GM18867 (cell line): ENCODE measurements at regions not wholly inside any gene's neighbourhood (a gene's known extent, or its start where the extent isn't known, plus 50 kb on each side); places are given as distances from the start of the nearest gene placed in this dataset.
A peak's percentile ranks its signal among the peaks of the same experiment; 100 is the strongest.
"Not testable (repeated sequence)": the region's sequence is repeated elsewhere in the genome, so short reads cannot be mapped to it uniquely, and the experiment has no call there.

Experiments
- ATAC-seq: cut with Tn5 transposase; IDR thresholded peaks from one replicate; pipeline ENCODE4 v1.9.1; 2021; ENCODE audit warnings: mild to moderate bottlenecking, moderate library complexity; ENCODE audit not compliant: unreplicated experiment

DNA sequence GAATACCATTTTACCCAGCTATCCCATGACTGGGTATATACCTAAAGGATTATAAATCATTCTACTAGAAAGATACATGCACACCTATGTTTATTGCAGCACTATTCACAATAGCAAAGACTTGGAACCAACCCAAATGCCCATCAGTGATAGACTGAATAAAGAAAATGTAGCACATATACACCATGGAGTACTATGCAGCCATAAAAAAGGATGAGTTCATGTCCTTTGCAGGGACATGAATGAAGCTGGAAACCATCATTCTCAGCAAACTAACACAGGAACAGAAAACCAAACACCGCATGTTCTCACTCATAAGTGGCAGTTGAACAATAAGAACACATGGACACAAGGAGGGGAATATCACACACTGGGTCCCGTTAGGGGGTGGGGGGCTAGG, 191.9 kb upstream of the POU5F2 start:
- not testable (repeated sequence) for ATAC-seq

DNA sequence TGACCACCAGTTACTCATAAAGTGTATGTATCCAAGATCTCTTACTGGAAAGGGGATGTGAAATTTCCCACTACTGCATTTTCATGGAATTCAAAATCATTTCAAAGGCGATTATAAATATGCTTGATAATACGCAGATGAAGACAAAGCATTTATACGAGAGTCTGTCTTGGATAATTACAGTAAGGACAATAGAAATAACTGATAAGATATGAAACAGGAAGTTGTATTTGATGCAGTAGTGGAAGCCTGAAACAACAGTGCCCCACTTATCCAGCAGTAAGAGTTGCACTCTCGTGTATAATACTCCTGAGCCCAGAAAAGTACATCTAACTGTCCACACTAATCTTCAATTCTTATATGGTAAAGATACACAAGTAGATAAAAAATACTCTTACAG, 188.7 kb upstream of the POU5F2 start:
- no peak for ATAC-seq

DNA sequence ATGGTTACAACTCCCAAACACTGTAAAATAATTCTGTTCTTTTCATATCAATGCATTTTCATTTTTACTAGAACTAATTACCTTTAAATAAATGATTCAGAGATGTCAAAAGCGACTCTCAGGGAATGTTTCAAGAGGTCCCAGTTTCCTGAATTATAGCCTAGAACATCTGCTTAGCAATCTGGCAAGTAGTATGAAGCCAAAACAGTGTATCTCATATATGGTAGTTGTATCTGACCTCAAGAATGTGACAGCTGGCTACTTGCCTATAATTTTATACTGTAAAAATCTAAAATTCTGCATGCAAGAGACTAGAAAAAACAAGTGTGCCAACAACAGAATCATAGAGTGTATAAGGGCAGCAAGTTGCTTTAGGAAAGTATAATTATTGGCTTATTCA, 187.7 kb upstream of the POU5F2 start:
- no peak for ATAC-seq

DNA sequence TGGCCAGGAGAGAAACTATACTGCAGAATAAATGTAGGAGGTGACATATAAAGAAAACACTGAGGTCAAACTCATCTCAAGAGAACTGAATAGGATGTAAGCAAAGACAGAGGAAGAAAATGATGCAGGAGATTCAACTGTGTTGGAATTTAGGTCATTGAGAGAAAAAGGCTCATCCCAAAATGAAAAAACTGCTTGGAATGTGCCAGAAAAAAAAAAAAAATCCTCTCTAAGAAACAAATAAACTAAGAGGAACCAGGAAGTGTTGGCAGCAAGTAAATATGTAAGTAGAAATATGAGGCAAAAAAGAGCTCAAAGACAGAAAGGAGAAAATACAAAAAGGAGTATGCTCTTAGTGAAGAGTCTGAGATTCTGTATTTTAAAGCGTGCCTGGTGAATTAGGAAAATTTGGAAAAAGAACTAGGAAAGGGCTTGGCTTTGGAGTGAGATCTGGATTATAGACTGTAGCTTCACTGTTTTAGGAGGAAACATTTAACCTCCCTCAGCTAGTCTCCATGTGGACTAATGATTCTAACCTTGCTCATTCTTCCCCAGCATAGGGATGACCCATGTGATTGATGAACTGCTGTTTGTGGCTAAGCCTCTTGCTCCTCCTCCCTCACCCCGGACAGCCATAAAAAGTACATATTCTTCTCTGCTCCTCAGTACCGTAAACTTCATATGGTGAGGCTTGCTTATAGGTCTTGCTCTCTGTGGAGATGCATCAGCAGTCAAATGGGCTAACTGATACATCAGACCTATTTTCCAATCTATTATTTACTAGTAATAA, 185.6 kb upstream of the POU5F2 start:
- no peak for ATAC-seq

DNA sequence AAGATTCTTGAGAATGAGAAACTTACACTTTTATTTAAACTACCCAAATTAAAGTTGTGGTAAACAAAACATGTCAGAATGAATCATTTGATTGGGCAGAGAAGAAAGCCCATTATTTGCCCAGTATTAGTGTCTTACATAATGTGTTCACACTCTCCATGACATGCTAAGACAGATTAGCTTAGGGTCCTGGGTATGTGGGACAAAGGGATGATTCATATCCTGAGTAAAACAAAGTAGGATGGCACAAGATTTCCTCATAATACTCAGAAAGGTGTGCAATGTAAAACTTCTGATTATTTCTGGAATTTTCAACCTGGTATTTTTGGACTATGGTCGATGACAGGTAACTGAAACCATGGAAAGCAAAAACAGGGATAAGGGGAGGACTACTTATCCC, 183.9 kb upstream of the POU5F2 start:
- no peak for ATAC-seq

DNA sequence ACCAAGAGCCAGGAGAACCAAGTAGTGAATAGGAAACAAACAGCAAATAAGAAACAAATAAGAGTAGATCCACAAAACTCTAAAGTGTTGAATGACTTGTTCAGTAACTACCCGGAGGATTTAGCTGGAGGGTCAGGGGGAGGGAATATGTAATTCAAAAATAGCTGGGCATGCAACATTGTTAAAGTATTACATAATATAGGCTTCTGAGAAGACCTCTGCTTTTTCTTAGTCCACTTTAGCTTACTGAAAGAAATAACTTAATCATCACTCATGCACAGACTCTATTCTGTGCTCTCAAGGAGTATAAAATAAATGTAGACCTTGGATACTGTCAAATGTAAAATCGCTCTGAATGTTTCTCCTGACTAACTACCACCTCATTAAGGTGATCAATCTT, 183.2 kb upstream of the POU5F2 start:
- no peak for ATAC-seq

DNA sequence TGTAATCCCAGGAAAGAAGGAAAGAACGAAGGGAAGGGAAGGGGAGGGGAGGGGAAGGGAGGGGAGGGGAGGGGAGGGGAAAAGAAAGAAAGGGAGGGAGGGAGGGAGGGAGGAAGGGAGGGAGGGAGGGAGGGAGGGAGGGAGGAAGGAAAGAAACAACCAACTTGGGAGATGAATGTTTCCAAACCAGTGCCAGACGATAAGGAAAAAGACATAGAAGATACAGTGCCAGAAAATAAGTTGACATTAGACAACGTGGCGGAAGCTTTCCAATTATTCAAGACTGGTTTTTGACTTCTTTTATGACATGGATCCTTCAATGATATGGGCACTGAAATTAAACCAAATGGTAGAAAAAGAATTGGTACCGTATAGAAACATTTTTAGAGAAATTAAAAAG, 181.2 kb upstream of the POU5F2 start:
- no peak for ATAC-seq

DNA sequence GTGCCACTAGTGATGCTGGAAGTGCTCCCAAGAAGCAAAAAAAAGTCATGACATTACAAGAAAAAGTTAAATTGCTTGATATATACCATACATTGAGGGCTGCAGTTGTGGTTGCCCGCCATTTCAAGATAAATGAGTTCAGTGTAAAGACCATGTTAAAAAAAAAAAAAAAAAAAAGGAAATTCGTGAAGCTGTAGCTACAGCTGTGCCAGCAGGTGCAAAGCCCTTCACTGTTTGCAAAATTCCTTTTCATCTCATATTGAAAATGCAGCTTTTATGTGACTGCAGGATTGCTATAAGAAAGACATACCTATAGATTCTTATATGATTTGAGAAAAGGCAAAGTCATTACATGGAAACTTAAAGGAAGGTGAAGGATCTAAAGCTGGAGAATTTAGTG, 179.6 kb upstream of the POU5F2 start:
- no peak for ATAC-seq

DNA sequence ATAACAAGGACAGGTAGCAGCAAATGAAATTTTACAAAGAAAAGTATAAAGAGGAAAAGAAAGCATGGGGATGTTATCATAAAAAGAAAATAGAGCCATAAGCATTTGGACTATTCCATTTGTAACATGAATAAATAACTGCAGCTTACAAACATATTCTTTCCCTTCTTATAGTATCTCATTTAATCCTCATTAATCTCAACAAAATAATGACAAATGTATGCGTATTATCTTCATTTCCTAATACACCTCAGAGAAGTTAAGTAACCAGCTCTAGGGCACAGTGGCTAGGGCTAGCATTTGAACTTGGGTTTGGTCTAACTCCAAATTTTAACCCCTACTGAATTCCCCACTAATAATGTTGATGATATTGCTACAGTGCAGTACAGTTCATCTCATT, 175.5 kb upstream of the POU5F2 start:
- ATAC-seq = no peak

DNA sequence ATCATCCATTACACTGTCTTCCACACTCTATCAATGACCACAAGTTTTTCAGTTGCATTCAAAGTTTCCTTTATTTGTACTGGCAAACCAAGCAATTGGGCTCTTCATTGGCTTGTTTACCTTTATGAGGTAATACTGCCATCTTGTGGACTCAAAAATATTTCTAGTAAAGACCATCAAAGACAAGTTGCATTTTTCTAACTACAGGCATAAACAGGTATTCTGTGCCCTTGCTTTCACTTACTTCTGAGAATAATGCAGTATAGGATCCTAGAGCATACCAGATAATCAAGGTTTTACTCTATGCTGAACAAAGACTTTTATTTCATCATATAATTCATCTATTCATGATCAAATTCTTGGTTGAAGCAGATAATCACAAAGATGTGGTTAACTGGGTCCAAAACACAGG, 173.7 kb upstream of the POU5F2 start:
- peak; percentile 78 for ATAC-seq

DNA sequence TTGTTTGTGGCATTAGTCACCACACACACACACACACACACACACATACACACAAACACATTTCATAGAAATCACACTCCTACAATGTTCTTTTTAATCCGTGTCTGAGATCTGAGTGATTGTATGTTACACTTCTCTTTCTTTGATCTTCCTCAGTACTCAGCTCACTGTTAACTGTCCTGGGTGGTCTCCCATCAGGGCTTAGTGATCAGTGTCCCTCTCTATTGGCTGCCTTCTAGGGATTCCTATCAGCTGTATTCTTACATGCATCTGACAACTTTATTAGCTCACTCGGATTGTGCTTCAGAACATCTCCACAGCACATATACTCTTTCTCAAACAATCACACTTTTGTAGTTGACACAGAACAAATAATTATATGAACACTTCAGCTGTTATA, 170.2 kb upstream of the POU5F2 start:
- no peak for ATAC-seq

DNA sequence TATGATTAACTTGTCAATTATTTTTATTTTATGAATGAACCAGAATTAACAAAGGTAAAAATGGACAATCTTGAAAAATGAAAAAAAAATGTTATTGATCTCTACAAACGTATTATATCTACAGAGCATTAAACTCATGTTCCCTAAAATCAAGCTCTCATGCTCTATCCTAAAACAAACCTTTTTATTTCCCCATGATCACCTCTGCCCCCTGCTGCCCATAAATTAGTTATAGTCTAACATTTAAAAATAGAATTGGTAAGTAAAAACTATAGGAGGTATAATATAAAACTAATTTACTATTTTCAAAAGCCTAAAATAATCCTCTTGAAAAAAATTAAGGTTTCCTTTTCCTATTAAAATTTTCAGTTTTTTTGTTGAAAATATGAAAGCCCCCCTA, 168.0 kb upstream of the POU5F2 start:
- ATAC-seq = no peak

DNA sequence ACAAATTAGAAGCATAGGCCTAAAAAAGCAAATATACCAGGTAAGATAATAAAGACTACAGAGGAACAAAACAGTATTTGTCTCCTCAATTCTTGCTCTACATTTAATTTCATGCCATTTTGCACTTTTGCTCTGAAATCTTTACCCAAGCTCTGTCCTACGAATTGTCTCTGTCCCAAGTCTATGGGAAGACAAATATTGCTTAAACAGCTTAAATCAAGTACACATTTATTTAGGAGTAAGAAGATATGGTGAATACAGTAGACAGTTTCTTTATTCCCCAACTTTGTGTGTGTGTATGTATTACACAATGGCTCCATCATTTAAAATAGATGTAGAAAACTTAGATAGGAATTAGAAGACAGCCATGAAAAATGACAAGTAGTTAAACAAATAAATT, 163.5 kb upstream of the POU5F2 start:
- ATAC-seq = no peak

DNA sequence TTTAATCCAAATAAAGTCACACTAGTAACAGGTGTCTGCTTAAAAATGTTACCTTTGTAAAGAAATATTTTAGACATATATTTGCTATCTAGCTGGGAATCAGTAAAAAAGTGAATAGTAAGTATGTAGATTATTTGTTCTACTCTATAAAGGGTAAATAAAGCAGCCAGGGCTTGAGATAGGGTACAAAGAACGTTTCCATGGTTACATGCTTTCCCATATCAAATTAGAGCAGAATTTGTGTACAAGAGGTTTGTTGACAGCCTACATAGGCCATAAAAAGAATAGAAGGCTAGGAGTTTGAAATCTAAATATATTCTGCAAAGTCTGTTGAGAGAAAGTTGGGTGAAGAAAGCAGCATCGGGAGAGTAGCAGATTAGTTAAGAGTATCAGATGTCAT, 160.9 kb upstream of the POU5F2 start:
- no peak for ATAC-seq

DNA sequence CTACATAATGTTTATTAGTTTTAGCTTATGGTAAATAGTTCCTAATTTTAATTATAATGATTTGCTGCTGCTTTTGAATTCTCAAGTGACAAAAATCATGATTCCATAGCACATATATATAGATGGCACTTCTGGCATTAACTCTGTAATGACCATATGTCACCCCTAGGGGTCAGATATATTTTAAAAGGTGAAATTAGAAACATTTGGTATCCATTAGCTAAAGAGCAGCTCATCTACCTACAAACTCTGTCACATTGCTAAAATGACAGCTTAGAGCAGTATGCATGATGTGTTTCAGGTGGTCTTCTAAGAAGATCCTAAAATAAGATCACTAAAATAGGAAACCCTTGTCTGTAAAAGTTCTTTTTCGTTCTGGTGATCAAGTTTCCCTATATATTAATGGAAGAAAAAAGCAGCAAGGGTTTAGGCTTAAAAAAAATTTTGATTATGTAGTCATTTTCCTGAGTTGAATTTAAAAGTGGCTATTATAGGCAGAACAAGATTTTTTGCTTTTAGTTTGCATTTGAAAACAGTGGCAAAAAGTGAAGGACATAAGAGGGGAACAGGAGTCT, 157.7 kb upstream of the POU5F2 start:
- ATAC-seq = peak; percentile 91

DNA sequence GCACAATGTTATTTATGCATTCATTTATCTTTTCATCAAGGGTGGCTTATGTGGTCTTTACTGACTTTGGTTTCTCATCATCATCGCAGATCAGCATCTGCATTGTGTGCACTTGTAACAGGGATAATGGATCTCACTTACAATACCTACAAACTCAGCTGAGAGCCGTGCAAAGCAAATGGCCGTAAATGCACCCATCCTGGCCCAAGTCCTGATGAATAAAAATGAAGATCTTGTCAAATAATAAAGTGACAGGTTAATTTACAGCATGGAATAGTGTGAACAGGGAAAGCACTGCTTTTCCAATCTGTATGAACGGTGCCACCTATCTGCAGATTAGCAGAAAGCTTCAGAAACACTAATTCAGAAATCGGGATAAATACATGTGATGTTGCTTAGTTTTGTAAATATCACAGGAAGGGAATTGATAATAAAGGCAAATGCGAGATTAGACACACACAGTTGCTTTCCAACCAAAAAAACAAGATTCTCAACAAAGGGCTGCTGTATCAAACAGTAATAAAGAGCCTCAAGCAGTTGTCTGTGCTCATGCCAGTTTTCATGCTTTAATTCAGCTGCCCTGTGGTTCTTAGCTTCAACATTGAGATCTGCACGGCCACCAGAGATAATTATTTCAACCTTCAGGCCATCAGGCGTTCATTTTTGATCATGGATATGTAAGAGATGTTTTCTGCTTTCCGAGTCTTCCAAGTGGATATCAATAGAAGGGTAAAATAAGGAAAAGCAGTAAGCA, 153.4 kb upstream of the POU5F2 start:
- ATAC-seq = no peak

DNA sequence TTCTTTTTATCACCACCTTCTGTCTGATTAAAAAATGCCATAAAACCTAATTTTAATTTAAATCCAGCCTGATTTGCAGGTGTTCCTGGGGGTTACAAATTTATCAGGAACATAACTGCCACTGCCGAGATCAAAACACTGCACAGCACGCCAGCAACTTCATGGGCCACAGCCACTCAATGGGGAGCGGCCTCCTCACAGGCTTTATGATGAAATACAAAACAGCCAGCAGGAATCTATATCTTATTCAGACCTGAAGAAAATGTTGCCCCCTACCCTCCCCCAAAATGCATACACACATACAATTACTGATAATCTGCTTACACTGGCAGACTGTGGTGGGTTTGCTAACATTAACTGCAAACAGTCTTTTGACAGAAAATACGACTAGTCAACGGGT, 151.7 kb upstream of the POU5F2 start:
- ATAC-seq = no peak

DNA sequence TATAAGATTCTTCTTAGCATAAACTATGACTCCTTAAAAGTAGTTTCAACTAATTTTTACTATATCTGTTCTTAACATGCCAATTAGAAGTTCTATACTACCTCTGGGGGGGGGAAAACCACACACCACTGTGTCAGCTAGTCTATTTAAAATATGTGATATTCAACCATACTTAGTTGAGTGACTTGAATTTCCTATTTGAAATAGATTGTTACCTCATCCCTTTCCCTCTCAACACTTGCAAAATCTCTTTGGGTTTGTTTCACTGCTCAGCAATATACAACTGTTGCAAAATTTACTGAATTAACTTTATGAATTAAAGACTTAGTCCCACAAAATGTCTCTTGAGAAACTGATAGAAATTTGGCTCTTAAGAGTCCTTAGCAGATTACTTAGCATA, 151.1 kb upstream of the POU5F2 start:
- ATAC-seq = no peak

DNA sequence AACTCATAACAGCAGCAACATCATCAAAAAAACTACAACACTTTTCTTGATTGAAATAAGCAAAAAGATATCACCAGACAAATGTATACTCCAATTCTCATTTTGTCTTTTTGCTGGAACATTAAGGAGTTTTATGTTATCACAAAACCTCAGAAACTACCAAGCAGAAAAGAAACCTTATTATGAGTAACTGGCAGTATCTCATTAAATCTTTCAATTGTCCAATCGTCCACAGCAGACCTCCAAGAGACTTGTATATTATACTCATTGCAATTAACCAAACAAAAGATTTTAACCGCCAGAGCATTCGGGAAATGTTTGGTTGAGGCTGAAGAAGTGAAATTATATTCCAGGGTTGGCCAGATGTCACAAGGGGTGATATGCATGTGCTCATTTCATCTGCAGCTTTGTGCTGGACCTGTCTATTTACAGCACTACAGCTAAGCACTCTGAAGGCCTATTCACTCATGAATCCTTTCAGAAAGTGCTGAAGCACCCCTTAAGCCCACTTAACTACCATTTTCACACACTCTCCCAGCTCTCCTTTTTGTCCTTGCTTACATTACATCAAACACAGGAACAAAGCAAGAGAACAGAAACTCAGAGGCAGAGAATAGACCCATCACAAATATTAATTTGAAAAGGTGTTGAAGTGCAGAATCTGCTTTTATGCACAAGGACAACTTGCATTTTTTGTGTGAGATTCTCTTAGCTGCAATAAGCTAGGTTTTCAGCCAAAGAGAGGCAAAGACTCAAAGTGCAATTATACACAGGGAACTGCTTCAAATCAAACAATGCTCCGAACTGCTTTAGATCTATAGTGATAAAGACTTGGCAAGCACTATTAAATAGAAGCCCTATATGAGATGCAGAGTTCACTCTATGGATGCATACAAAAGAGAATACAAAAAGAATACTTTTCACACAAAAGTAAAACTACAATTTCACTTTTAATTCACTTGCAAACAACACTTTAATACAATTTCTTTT, 150.4 kb upstream of the POU5F2 start:
- no peak for ATAC-seq

DNA sequence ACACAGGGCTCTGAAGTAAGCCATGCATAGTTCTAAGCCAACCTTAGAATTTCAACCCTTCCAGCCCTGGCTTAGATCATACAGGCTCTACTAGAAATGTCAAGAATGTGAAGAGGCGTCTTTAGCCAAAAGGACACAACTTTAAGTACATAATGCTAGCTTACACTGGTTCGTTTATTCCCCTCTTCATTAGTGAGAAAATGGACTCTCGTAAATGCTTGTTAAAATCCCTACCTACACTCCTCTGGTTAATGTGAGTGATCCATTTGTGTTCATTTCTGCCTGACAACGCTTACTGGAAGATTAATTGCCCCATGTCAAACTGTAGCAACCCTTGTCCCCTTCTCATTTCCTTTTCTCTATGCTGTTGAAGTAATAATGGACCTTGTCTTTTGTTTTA, 149.3 kb upstream of the POU5F2 start:
- ATAC-seq = no peak

DNA sequence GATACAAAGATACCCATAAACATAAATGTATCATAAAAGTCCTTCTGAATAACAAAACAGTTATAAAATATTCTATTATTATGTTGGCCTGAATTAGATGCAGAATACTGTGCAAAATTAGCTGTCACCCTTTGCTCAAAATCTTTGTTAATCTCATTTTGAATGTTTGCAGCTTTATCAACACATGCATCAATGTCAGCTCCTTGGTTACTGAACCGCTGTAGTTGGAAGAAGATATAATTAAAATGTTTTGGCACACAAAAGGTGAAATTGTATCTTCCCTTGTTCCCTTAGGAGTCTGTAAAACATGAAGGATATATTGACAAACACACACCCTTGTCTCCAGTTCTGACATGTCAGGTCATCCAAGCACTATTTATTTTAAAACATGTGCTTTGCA, 146.3 kb upstream of the POU5F2 start:
- ATAC-seq = no peak
